Tibial artery (tissue), 4 donors: ENCODE measurements at regions not wholly inside any gene's neighbourhood (a gene's known extent, or its start where the extent isn't known, plus 50 kb on each side); places are given as distances from the start of the nearest gene placed in this dataset.
A peak's percentile ranks its signal among the peaks of the same experiment; 100 is the strongest.

Experiments used
- DNase-seq, 2 donors: peaks; one replicate each; pipeline ENCODE4 v3.0.0-alpha.2; 2019
- H3K27ac ChIP-seq, 2 donors: fragments of 200-600 bp; sonication (generic) in 1 of 2; 1 replicate in 1 of 2; 2 replicates in 1 of 2; pipeline ENCODE4 v1.5.1; 2018 to 2019; ENCODE audit warnings: mild to moderate bottlenecking in 1 of 2
- H3K27me3 ChIP-seq, 2 donors: fragments of 200-600 bp; sonication (generic) in 1 of 2; one replicate each; pipeline versions ENCODE4 v1.5.1 to v1.6.0; 2016 to 2019
- H3K36me3 ChIP-seq, 3 donors: fragments of 200-600 bp; sonication (generic) in 2 of 3; one replicate each; pipeline ENCODE4 v1.5.1; 2016 to 2019; ENCODE audit warnings: mild to moderate bottlenecking in 2 of 3
- H3K4me1 ChIP-seq, 4 donors: fragments of 200-600 bp; sonication (generic) in 2 of 4; 1 replicate in 3 of 4; 2 replicates in 1 of 4; pipeline ENCODE4 v1.5.1; 2016 to 2019
- H3K4me3 ChIP-seq, 2 donors: fragments of 200-600 bp; sonication (generic) in 1 of 2; 1 replicate in 1 of 2; 2 replicates in 1 of 2; pipeline ENCODE4 v1.5.1; 2018 to 2019; ENCODE audit warnings: mild to moderate bottlenecking in 2 of 2
- H3K9me3 ChIP-seq, 3 donors: fragments of 200-600 bp; sonication (generic) in 1 of 3; one replicate each; pipeline ENCODE4 v1.5.1; 2016 to 2019
- intact Hi-C: fragments of 100-400 bp; cut with DNase I; formaldehyde crosslinking; loops from one replicate; pipeline ENCODE4 v1.15.0; 2023; ENCODE audit warnings: low total_unique reads
- TF ChIP-seq, protein P1 (sequence below), 2 experiments: fragments of 200-600 bp in 1 of 2; fragments of 450-650 bp in 1 of 2; IDR thresholded peaks; one replicate each; pipeline ENCODE4 v1.5.1; 2017 to 2019; ENCODE audit warnings: antibody characterized with exemption in 2 of 2, mild to moderate bottlenecking in 1 of 2, moderate library complexity in 1 of 2

- H3K4me1 ChIP-seq: peaks cover 0 to 11% (median 4%) of the 10 kb centered on the region in 4 donors
- no peak overlapping the region for H3K27ac ChIP-seq
- H3K4me3 ChIP-seq: no peak overlapping the region
- peak; percentile 12 to 44 for DNase-seq
- no peaks in the 10 kb centered on the region for H3K27me3 ChIP-seq
- H3K9me3 ChIP-seq: peaks cover 0 to 6% (median 4%) of the 10 kb centered on the region in 3 donors
- no peaks in the 10 kb centered on the region for H3K36me3 ChIP-seq
- TF ChIP-seq, protein P1, sequence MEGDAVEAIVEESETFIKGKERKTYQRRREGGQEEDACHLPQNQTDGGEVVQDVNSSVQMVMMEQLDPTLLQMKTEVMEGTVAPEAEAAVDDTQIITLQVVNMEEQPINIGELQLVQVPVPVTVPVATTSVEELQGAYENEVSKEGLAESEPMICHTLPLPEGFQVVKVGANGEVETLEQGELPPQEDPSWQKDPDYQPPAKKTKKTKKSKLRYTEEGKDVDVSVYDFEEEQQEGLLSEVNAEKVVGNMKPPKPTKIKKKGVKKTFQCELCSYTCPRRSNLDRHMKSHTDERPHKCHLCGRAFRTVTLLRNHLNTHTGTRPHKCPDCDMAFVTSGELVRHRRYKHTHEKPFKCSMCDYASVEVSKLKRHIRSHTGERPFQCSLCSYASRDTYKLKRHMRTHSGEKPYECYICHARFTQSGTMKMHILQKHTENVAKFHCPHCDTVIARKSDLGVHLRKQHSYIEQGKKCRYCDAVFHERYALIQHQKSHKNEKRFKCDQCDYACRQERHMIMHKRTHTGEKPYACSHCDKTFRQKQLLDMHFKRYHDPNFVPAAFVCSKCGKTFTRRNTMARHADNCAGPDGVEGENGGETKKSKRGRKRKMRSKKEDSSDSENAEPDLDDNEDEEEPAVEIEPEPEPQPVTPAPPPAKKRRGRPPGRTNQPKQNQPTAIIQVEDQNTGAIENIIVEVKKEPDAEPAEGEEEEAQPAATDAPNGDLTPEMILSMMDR (IDR thresholded peaks at IDR 0.05): no peak
- intact Hi-C loops: no loop called here
These were observed 125.9 kb upstream of the SMAD3 start for GRCh38 chr15:66939451-66940023.

DNA sequence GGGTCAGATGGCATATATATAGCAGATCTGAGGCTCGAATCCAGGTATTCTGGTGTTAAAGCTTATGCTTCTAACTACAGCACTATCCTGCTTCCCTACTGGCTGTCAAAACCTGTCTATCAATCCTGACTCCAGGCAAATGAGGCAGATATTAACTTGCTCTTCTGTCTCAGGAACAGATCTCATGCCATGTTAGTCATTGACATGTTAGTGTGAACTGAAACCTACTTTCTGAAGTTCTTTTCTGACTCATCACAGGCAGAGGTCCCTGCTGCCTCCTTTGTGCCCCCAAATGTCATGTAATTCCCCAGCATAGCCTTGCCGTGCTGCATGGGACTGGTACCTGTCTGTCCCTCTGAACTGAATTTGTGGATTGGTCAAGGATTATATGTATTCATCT is 125.0 kb upstream of the SMAD3 start:
- Histone ChIP-seq H3K4me1 (peaks cover 0 to 11% (median 4%) of the 10 kb centered on the region in 4 donors), H3K4me3 (no peak overlapping the region), H3K27ac (no peak overlapping the region), H3K36me3 (no peaks in the 10 kb centered on the region), H3K9me3 (peaks cover 0 to 6% (median 4%) of the 10 kb centered on the region in 3 donors), H3K27me3 (no peaks in the 10 kb centered on the region)
- DNase-seq: peak; percentile 8 to 21
- intact Hi-C loops: no loop called here
- TF ChIP-seq, protein P1 (IDR thresholded peaks at IDR 0.05): no peak

- no peaks in the 10 kb centered on the region for H3K36me3 ChIP-seq
- TF ChIP-seq, protein P1 (IDR thresholded peaks at IDR 0.05): no peak
- intact Hi-C loops: no loop called here
- H3K27ac ChIP-seq: no peak overlapping the region
- peaks cover 0 to 6% (median 4%) of the 10 kb centered on the region in 3 donors for H3K9me3 ChIP-seq
- H3K27me3 ChIP-seq: no peaks in the 10 kb centered on the region
- H3K4me3 ChIP-seq: no peak overlapping the region
- H3K4me1 ChIP-seq: peaks cover 0 to 5% (median 1%) of the 10 kb centered on the region in 4 donors
- peak; percentile 29 to 66 for DNase-seq
These were observed 124.2 kb upstream of the SMAD3 start for GRCh38 chr15:66941108-66941711.

- DNase-seq: peak in 1 of 2 donors; percentile 21
- no peaks in the 10 kb centered on the region for H3K27me3 ChIP-seq
- H3K27ac ChIP-seq: no peak overlapping the region
- peaks cover 0 to 6% (median 4%) of the 10 kb centered on the region in 3 donors for H3K9me3 ChIP-seq
- H3K4me1 ChIP-seq: peaks cover 0 to 5% (median 0%) of the 10 kb centered on the region in 4 donors
- no peaks in the 10 kb centered on the region for H3K36me3 ChIP-seq
- TF ChIP-seq, protein P1 (IDR thresholded peaks at IDR 0.05): no peak
- no peak overlapping the region for H3K4me3 ChIP-seq
- intact Hi-C loops: no loop called here
These were observed 123.6 kb upstream of the SMAD3 start for GRCh38 chr15:66941791-66942190.

DNA sequence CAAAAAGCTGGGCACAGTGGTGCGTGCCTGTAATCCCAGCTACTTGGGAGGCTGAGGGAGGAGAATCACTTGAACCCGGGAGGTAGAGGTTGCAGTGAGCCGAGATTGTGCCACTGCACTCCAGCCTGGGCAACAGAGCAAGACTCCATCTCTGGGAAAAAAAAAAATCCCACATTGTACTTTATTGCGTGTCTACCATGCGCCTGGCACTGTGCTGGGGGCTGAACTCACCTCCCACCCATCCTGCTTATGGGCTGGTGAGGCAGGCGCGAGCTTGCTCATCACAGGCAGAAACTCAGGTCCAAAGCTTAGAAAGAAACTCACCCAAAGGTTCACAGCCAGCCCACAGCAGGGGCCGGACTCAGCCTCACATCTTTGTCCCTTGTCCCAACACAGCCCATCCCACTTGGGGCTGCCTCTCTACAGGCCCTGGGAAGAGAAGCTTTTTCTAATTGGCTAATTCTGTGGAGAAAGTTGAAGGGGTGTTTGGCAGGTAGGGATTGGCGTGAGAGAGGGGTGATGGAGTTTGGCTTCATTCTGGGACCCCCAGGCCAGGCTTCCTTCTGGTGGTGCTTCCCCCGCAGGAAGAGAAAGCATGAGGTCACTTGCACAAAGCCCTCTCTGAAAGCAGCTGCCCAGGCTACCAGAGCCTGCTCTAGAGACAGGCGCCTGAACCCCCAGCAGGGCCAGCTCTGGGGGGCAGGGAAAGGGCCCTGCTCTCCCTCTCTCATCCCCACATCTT is 122.6 kb upstream of the SMAD3 start:
- no peaks in the 10 kb centered on the region for H3K36me3 ChIP-seq
- peaks cover 0 to 4% (median 0%) of the 10 kb centered on the region in 4 donors for H3K4me1 ChIP-seq
- peaks cover 0 to under 1% (median 0%) of the 10 kb centered on the region in 3 donors for H3K9me3 ChIP-seq
- H3K4me3 ChIP-seq: no peak overlapping the region
- TF ChIP-seq, protein P1 (IDR thresholded peaks at IDR 0.05): no peak
- H3K27ac ChIP-seq: no peak overlapping the region
- intact Hi-C loops: no loop called here
- no peaks in the 10 kb centered on the region for H3K27me3 ChIP-seq
- peak in 1 of 2 donors; percentile 48 for DNase-seq
